GM21526 (cell line): ENCODE measurements at regions not wholly inside any gene's neighbourhood (a gene's known extent, or its start where the extent isn't known, plus 50 kb on each side); places are given as distances from the start of the nearest gene placed in this dataset.

ENCODE experiments used
- ATAC-seq: cut with Tn5 transposase; IDR thresholded peaks from one replicate; pipeline ENCODE4 v1.9.1; 2021; ENCODE audit warnings: moderate library complexity; ENCODE audit not compliant: unreplicated experiment, low FRiP score

- no peak for ATAC-seq
Measured at GRCh38 chr13:59447846-59448620, 715.7 kb downstream of the DIAPH3 start.

GRCh38 chr13:59449750-59450149 is 714.0 kb downstream of the DIAPH3 start:
- no peak for ATAC-seq

- no peak for ATAC-seq
Measured at GRCh38 chr13:59450229-59450628, 713.5 kb downstream of the DIAPH3 start.

GRCh38 chr13:59451236-59451635 is 712.5 kb downstream of the DIAPH3 start:
- no peak for ATAC-seq

GRCh38 chr13:59452189-59452890 is 711.4 kb downstream of the DIAPH3 start:
- ATAC-seq, result no peak

- ATAC-seq, result no peak
Measured at GRCh38 chr13:59458908-59459579, 704.7 kb downstream of the DIAPH3 start.

GRCh38 chr13:59459972-59460371 is 703.8 kb downstream of the DIAPH3 start:
- ATAC-seq, result no peak

- ATAC-seq, result no peak
Measured at GRCh38 chr13:59461411-59461810, 702.3 kb downstream of the DIAPH3 start.

GRCh38 chr13:59463023-59463422 is 700.7 kb downstream of the DIAPH3 start:
- no peak for ATAC-seq

- no peak for ATAC-seq
Measured at GRCh38 chr13:59464926-59465325, 698.8 kb downstream of the DIAPH3 start.

GRCh38 chr13:59468396-59468795 is 695.3 kb downstream of the DIAPH3 start:
- ATAC-seq, result no peak

- ATAC-seq, result no peak
Measured at GRCh38 chr13:59471106-59471505, 692.6 kb downstream of the DIAPH3 start.

GRCh38 chr13:59472134-59472533 is 691.6 kb downstream of the DIAPH3 start:
- ATAC-seq, result no peak

- no peak for ATAC-seq
Measured at GRCh38 chr13:59474696-59475095, 689.0 kb downstream of the DIAPH3 start.

- no peak for ATAC-seq
Measured at GRCh38 chr13:59475911-59476310, 687.8 kb downstream of the DIAPH3 start.

- no peak for ATAC-seq
Measured at GRCh38 chr13:59476366-59476765, 687.4 kb downstream of the DIAPH3 start.

- ATAC-seq, result no peak
Measured at GRCh38 chr13:59477011-59477410, 686.7 kb downstream of the DIAPH3 start.

GRCh38 chr13:59478908-59479307 is 684.8 kb downstream of the DIAPH3 start:
- no peak for ATAC-seq

- no peak for ATAC-seq
Measured at GRCh38 chr13:59479629-59480028, 684.1 kb downstream of the DIAPH3 start.

GRCh38 chr13:59480396-59481259 is 683.1 kb downstream of the DIAPH3 start:
- ATAC-seq, result no peak
